Cardiac fibroblast (primary cell): ENCODE measurements at regions not wholly inside any gene's neighbourhood (a gene's known extent, or its start where the extent isn't known, plus 50 kb on each side); places are given as distances from the start of the nearest gene placed in this dataset.
A peak's percentile ranks its signal among the peaks of the same experiment; 100 is the strongest.

ENCODE experiments used
- DNase-seq, 2 donors: peaks; one replicate each; pipeline versions ENCODE4 v3.0.0 to v3.0.0-alpha.2; 2010; ENCODE audit warnings: low read depth in 2 of 2
- H3K4me3 ChIP-seq, 2 donors: replicated peaks in 1 of 2; 1 replicate in 1 of 2; 2 replicates in 1 of 2; pipeline ENCODE4 v1.5.1; 2011; ENCODE audit warnings: low read depth in 2 of 2, low read length in 2 of 2, mild to moderate bottlenecking in 2 of 2, moderate library complexity in 1 of 2
- CTCF ChIP-seq: IDR thresholded peaks from one replicate; pipeline ENCODE4 v1.5.1; 2011; ENCODE audit warnings: low read depth, mild to moderate bottlenecking, low read length, inconsistent platforms

- no peak for DNase-seq
- no peak for TF ChIP-seq CTCF
- no peak overlapping the region for H3K4me3 ChIP-seq
Observed at GRCh38 chr10:36182606-36183005, 540.5 kb upstream of the FZD8 start.

- DNase-seq = peak; percentile 45 to 77
- no peak for TF ChIP-seq CTCF
- H3K4me3 ChIP-seq = no peak overlapping the region
Observed at GRCh38 chr10:36182179-36182566, 540.1 kb upstream of the FZD8 start.

- no peak overlapping the region for H3K4me3 ChIP-seq
- peak; percentile 27 to 87 for DNase-seq
- TF ChIP-seq CTCF = no peak
Observed at GRCh38 chr10:36181426-36182178, 539.5 kb upstream of the FZD8 start.

- TF ChIP-seq CTCF = no peak
- no peak overlapping the region for H3K4me3 ChIP-seq
Observed at GRCh38 chr10:36178616-36179015, 536.5 kb upstream of the FZD8 start.

GRCh38 chr10:36177071-36177470 is 535.0 kb upstream of the FZD8 start:
- no peak for TF ChIP-seq CTCF
- no peak overlapping the region for H3K4me3 ChIP-seq
- DNase-seq = no peak

More at GRCh38 chr10:36178616-36179015, 536.5 kb upstream of the FZD8 start:
- DNase-seq = no peak

GRCh38 chr10:36175954-36176353 is 533.9 kb upstream of the FZD8 start:
- TF ChIP-seq CTCF = no peak
- no peak overlapping the region for H3K4me3 ChIP-seq
- DNase-seq = no peak

GRCh38 chr10:36173364-36173763 is 531.3 kb upstream of the FZD8 start:
- H3K4me3 ChIP-seq = no peak overlapping the region
- TF ChIP-seq CTCF = no peak
- DNase-seq = peak; percentile 45 to 81
